ENCODE measurements at regions not wholly inside any gene's neighbourhood (a gene's known extent, or its start where the extent isn't known, plus 50 kb on each side); places are given as distances from the start of the nearest gene placed in this dataset.

- TF ChIP-seq, protein P1, sequence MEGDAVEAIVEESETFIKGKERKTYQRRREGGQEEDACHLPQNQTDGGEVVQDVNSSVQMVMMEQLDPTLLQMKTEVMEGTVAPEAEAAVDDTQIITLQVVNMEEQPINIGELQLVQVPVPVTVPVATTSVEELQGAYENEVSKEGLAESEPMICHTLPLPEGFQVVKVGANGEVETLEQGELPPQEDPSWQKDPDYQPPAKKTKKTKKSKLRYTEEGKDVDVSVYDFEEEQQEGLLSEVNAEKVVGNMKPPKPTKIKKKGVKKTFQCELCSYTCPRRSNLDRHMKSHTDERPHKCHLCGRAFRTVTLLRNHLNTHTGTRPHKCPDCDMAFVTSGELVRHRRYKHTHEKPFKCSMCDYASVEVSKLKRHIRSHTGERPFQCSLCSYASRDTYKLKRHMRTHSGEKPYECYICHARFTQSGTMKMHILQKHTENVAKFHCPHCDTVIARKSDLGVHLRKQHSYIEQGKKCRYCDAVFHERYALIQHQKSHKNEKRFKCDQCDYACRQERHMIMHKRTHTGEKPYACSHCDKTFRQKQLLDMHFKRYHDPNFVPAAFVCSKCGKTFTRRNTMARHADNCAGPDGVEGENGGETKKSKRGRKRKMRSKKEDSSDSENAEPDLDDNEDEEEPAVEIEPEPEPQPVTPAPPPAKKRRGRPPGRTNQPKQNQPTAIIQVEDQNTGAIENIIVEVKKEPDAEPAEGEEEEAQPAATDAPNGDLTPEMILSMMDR (IDR thresholded peaks at IDR 0.05) = no peak
- no peak for TF ChIP-seq EZH2 (IDR thresholded peaks at IDR 0.05; ENCODE audit: borderline replicate concordance, insufficient read depth, low read depth, low read length, poor library complexity, severe bottlenecking)
- no peaks in the 10 kb centered on the region for H3K4me1 Mint-ChIP-seq
- Histone ChIP-seq H3K4me2 (replicated peaks; ENCODE audit: low read depth, low read length, poor library complexity, severe bottlenecking) (no peak overlapping the region), H3K36me3 (replicated peaks in 1 of 2; ENCODE audit: control extremely low read depth in 1 of 2, control insufficient read depth in 1 of 2, extremely low read depth in 1 of 2, insufficient read depth in 2 of 2, low read length in 1 of 2) (no peaks in the 10 kb centered on the region), H3K27ac (ENCODE audit: low read length in 2 of 2) (no peak overlapping the region), H3K9me3 (ENCODE audit: control extremely low read depth in 1 of 3, control insufficient read depth in 2 of 3, insufficient read depth in 1 of 3, low read length in 2 of 3) (no peaks in the 10 kb centered on the region), H2AFZ (ENCODE audit: insufficient read depth, low read depth, low read length, poor library complexity, severe bottlenecking) (no peak overlapping the region), H3K27me3 (replicated peaks in 1 of 4; ENCODE audit: control extremely low read depth in 1 of 4, control insufficient read depth in 3 of 4, insufficient read depth in 4 of 4, low read length in 3 of 4) (no peaks in the 10 kb centered on the region), H3K79me2 (ENCODE audit: control insufficient read depth, insufficient read depth, low read length) (no peaks in the 10 kb centered on the region), H4K20me1 (ENCODE audit: control insufficient read depth, insufficient read depth, low read length, poor library complexity, severe bottlenecking) (no peaks in the 10 kb centered on the region), H3K4me3 (ENCODE audit: control extremely low read depth in 1 of 5, extremely low read depth in 1 of 5, insufficient read depth in 1 of 5, low read depth in 2 of 5, low read length in 4 of 5) (no peak overlapping the region), H3K9ac (ENCODE audit: low read length) (no peak overlapping the region), H3K4me1 (ENCODE audit: control insufficient read depth in 2 of 2, insufficient read depth in 2 of 2, low read length in 2 of 2) (no peaks in the 10 kb centered on the region)
- no peak for DNase-seq
- POLR2A ChIA-PET = no interaction called here
- no peaks in the 10 kb centered on the region for H3K27me3 Mint-ChIP-seq
- CTCF ChIA-PET = no interaction called here
- ATAC-seq (ENCODE audit: low read depth) = no peak
- no CpG with 5 or more reads among the region's 2 CpGs for WGBS (ENCODE audit: insufficient coverage)
- H3K27ac Mint-ChIP-seq = no peak overlapping the region
- H3K9me3 Mint-ChIP-seq (ENCODE audit: insufficient read depth) = no peaks in the 10 kb centered on the region
- no peak overlapping the region for H3K4me3 Mint-ChIP-seq
- intact Hi-C loops (cut with micrococcal nuclease) = no loop called here
These were observed 76.8 kb downstream of the ISOC1 start for GRCh38 chr5:129171194-129171944.

DNA sequence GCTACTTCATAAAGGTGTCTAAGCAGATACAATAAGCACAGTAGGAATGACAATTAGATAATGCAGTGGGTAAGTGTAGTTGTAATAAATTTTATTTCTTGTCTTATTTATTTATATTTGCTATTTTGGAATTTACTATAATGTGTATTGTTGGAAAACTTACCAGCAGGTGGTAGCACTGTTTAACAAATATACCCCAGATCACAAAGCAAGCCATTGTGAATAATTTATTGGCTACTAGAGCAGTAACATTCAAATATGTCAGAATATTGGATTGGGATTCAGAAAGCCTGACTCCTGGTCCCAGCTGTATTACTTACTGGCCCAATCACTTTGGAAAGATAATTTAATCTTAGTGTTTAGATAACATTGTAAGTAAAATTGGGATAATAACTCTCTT is 78.0 kb downstream of the ISOC1 start:
- no peaks in the 10 kb centered on the region for H3K27me3 ChIP-seq (replicated peaks in 1 of 4; ENCODE audit: control extremely low read depth in 1 of 4, control insufficient read depth in 3 of 4, insufficient read depth in 4 of 4, low read length in 3 of 4)
- Mint-ChIP-seq H3K4me1 (no peaks in the 10 kb centered on the region), H3K4me3 (no peak overlapping the region), H3K27me3 (no peaks in the 10 kb centered on the region), H3K9me3 (ENCODE audit: insufficient read depth) (no peaks in the 10 kb centered on the region), H3K27ac (no peak overlapping the region)
- no peak overlapping the region for H3K4me2 ChIP-seq (replicated peaks; ENCODE audit: low read depth, low read length, poor library complexity, severe bottlenecking)
- no peak overlapping the region for H3K4me3 ChIP-seq (ENCODE audit: control extremely low read depth in 1 of 5, extremely low read depth in 1 of 5, insufficient read depth in 1 of 5, low read depth in 2 of 5, low read length in 4 of 5)
- intact Hi-C loops (cut with micrococcal nuclease) = no loop called here
- no peak overlapping the region for H3K9ac ChIP-seq (ENCODE audit: low read length)
- TF ChIP-seq EZH2 (IDR thresholded peaks at IDR 0.05; ENCODE audit: borderline replicate concordance, insufficient read depth, low read depth, low read length, poor library complexity, severe bottlenecking) = no peak
- TF ChIP-seq, protein P1 (IDR thresholded peaks at IDR 0.05) = no peak
- no peaks in the 10 kb centered on the region for H3K36me3 ChIP-seq (replicated peaks in 1 of 2; ENCODE audit: control extremely low read depth in 1 of 2, control insufficient read depth in 1 of 2, extremely low read depth in 1 of 2, insufficient read depth in 2 of 2, low read length in 1 of 2)
- ATAC-seq (ENCODE audit: low read depth) (no peak), DNase-seq (no peak)
- H2AFZ ChIP-seq (ENCODE audit: insufficient read depth, low read depth, low read length, poor library complexity, severe bottlenecking) = no peak overlapping the region
- POLR2A ChIA-PET = no interaction called here
- no peaks in the 10 kb centered on the region for H4K20me1 ChIP-seq (ENCODE audit: control insufficient read depth, insufficient read depth, low read length, poor library complexity, severe bottlenecking)
- CTCF ChIA-PET = no interaction called here
- no peak overlapping the region for H3K27ac ChIP-seq (ENCODE audit: low read length in 2 of 2)
- no peaks in the 10 kb centered on the region for H3K4me1 ChIP-seq (ENCODE audit: control insufficient read depth in 2 of 2, insufficient read depth in 2 of 2, low read length in 2 of 2)
- no peaks in the 10 kb centered on the region for H3K9me3 ChIP-seq (ENCODE audit: control extremely low read depth in 1 of 3, control insufficient read depth in 2 of 3, insufficient read depth in 1 of 3, low read length in 2 of 3)
- no peaks in the 10 kb centered on the region for H3K79me2 ChIP-seq (ENCODE audit: control insufficient read depth, insufficient read depth, low read length)
